BLaER1 (cell line): ENCODE measurements at regions not wholly inside any gene's neighbourhood (a gene's known extent, or its start where the extent isn't known, plus 50 kb on each side); places are given as distances from the start of the nearest gene placed in this dataset.

ENCODE experiments used
- H3K27ac ChIP-seq: shearing (Covaris generic); formaldehyde crosslinking; 2 replicates; pipeline ENCODE4 v1.8.1; 2022
- H3K27me3 ChIP-seq: shearing (Covaris generic); formaldehyde crosslinking; 2 replicates; pipeline ENCODE4 v1.8.1; 2022
- H3K36me3 ChIP-seq: shearing (Covaris generic); formaldehyde crosslinking; 2 replicates; pipeline ENCODE4 v1.8.1; 2022
- H3K4me1 ChIP-seq: shearing (Covaris generic); formaldehyde crosslinking; 2 replicates; pipeline ENCODE4 v1.8.1; 2022
- H3K4me2 ChIP-seq: shearing (Covaris generic); formaldehyde crosslinking; 2 replicates; pipeline ENCODE4 v1.8.1; 2022
- H3K4me3 ChIP-seq: shearing (Covaris generic); formaldehyde crosslinking; 2 replicates; pipeline ENCODE4 v1.8.1; 2022
- H3K9ac ChIP-seq: shearing (Covaris generic); formaldehyde crosslinking; 2 replicates; pipeline ENCODE4 v1.8.1; 2022
- H3K9me3 ChIP-seq: shearing (Covaris generic); formaldehyde crosslinking; 2 replicates; pipeline ENCODE4 v1.8.1; 2022
- H4K20me1 ChIP-seq: shearing (Covaris generic); formaldehyde crosslinking; 2 replicates; pipeline ENCODE4 v1.8.1; 2022
- Cebpa-rat ChIP-seq: shearing (Covaris generic); IDR thresholded peaks from 2 replicates; pipeline ENCODE4 v1.8.1; 2022

GRCh38 chr11:116309446-116309845 lies 463.3 kb downstream of the BUD13 start:
- no peak overlapping the region for H3K9ac ChIP-seq
- no peaks in the 10 kb centered on the region for H4K20me1 ChIP-seq
- H3K4me2 ChIP-seq = peak overlapping the region; percentile 22; the same call in 1 of the 2 replicates
- H3K4me1 ChIP-seq = peaks cover 34% of the 10 kb centered on the region
- TF ChIP-seq Cebpa-rat = no peak
- H3K9me3 ChIP-seq = no peaks in the 10 kb centered on the region
- no peak overlapping the region for H3K4me3 ChIP-seq
- H3K27ac ChIP-seq = no peak overlapping the region
- H3K36me3 ChIP-seq = no peaks in the 10 kb centered on the region
- no peaks in the 10 kb centered on the region for H3K27me3 ChIP-seq

GRCh38 chr11:116302756-116303155 lies 470.0 kb downstream of the BUD13 start:
- Histone ChIP-seq H3K4me1 (no peaks in the 10 kb centered on the region), H3K27ac (no peak overlapping the region), H3K27me3 (no peaks in the 10 kb centered on the region), H3K9ac (no peak overlapping the region), H3K36me3 (no peaks in the 10 kb centered on the region), H3K9me3 (no peaks in the 10 kb centered on the region), H3K4me3 (no peak overlapping the region), H4K20me1 (no peaks in the 10 kb centered on the region), H3K4me2 (no peak overlapping the region)
- TF ChIP-seq Cebpa-rat = no peak

- H3K27ac ChIP-seq = no peak overlapping the region
- no peak overlapping the region for H3K4me3 ChIP-seq
- no peaks in the 10 kb centered on the region for H3K36me3 ChIP-seq
- H3K9me3 ChIP-seq = no peaks in the 10 kb centered on the region
- H3K4me2 ChIP-seq = no peak overlapping the region
- no peaks in the 10 kb centered on the region for H4K20me1 ChIP-seq
- no peak for TF ChIP-seq Cebpa-rat
- no peaks in the 10 kb centered on the region for H3K27me3 ChIP-seq
- no peaks in the 10 kb centered on the region for H3K4me1 ChIP-seq
- no peak overlapping the region for H3K9ac ChIP-seq
Measured at GRCh38 chr11:116301141-116301540, 471.6 kb downstream of the BUD13 start.

GRCh38 chr11:116300232-116300631 lies 472.6 kb downstream of the BUD13 start:
- no peak for TF ChIP-seq Cebpa-rat
- Histone ChIP-seq H3K4me2 (no peak overlapping the region), H3K27ac (no peak overlapping the region), H3K4me3 (no peak overlapping the region), H3K9ac (no peak overlapping the region), H3K4me1 (no peaks in the 10 kb centered on the region), H3K9me3 (no peaks in the 10 kb centered on the region), H3K36me3 (no peaks in the 10 kb centered on the region), H3K27me3 (no peaks in the 10 kb centered on the region), H4K20me1 (no peaks in the 10 kb centered on the region)

GRCh38 chr11:116294630-116295029 lies 478.2 kb downstream of the BUD13 start:
- Histone ChIP-seq H4K20me1 (no peaks in the 10 kb centered on the region), H3K9me3 (peaks cover 8% of the 10 kb centered on the region; the same call in 1 of the 2 replicates), H3K4me1 (no peaks in the 10 kb centered on the region), H3K9ac (no peak overlapping the region), H3K4me3 (no peak overlapping the region), H3K27me3 (no peaks in the 10 kb centered on the region), H3K27ac (no peak overlapping the region), H3K4me2 (no peak overlapping the region), H3K36me3 (no peaks in the 10 kb centered on the region)
- TF ChIP-seq Cebpa-rat = no peak

GRCh38 chr11:116287866-116288265 lies 484.9 kb downstream of the BUD13 start:
- Histone ChIP-seq H3K9me3 (peaks cover 16% of the 10 kb centered on the region), H3K4me3 (no peak overlapping the region), H3K36me3 (no peaks in the 10 kb centered on the region), H3K4me2 (no peak overlapping the region), H3K27ac (no peak overlapping the region), H3K4me1 (no peaks in the 10 kb centered on the region), H4K20me1 (no peaks in the 10 kb centered on the region), H3K27me3 (no peaks in the 10 kb centered on the region), H3K9ac (no peak overlapping the region)
- TF ChIP-seq Cebpa-rat = no peak

GRCh38 chr11:116285026-116285425 lies 487.8 kb downstream of the BUD13 start:
- H3K4me2 ChIP-seq = no peak overlapping the region
- H3K9me3 ChIP-seq = peaks cover 13% of the 10 kb centered on the region
- TF ChIP-seq Cebpa-rat = no peak
- H3K4me1 ChIP-seq = no peaks in the 10 kb centered on the region
- no peaks in the 10 kb centered on the region for H3K36me3 ChIP-seq
- no peaks in the 10 kb centered on the region for H4K20me1 ChIP-seq
- no peak overlapping the region for H3K4me3 ChIP-seq
- no peaks in the 10 kb centered on the region for H3K27me3 ChIP-seq
- no peak overlapping the region for H3K27ac ChIP-seq
- no peak overlapping the region for H3K9ac ChIP-seq

- H3K27ac ChIP-seq = no peak overlapping the region
- no peak for TF ChIP-seq Cebpa-rat
- no peaks in the 10 kb centered on the region for H4K20me1 ChIP-seq
- no peaks in the 10 kb centered on the region for H3K9me3 ChIP-seq
- no peaks in the 10 kb centered on the region for H3K4me1 ChIP-seq
- no peaks in the 10 kb centered on the region for H3K36me3 ChIP-seq
- no peak overlapping the region for H3K9ac ChIP-seq
- no peak overlapping the region for H3K4me2 ChIP-seq
- H3K27me3 ChIP-seq = no peaks in the 10 kb centered on the region
- no peak overlapping the region for H3K4me3 ChIP-seq
Measured at GRCh38 chr11:116283300-116283699, 489.5 kb downstream of the BUD13 start.

- TF ChIP-seq Cebpa-rat = no peak
- Histone ChIP-seq H3K36me3 (no peaks in the 10 kb centered on the region), H3K4me2 (no peak overlapping the region), H3K27me3 (no peaks in the 10 kb centered on the region), H3K4me3 (no peak overlapping the region), H4K20me1 (no peaks in the 10 kb centered on the region), H3K4me1 (no peaks in the 10 kb centered on the region), H3K9ac (no peak overlapping the region), H3K27ac (no peak overlapping the region), H3K9me3 (no peaks in the 10 kb centered on the region)
Measured at GRCh38 chr11:116282481-116282880, 490.3 kb downstream of the BUD13 start.

- no peak overlapping the region for H3K4me3 ChIP-seq
- TF ChIP-seq Cebpa-rat = no peak
- no peaks in the 10 kb centered on the region for H3K36me3 ChIP-seq
- H3K9me3 ChIP-seq = no peaks in the 10 kb centered on the region
- no peaks in the 10 kb centered on the region for H3K4me1 ChIP-seq
- H3K9ac ChIP-seq = no peak overlapping the region
- no peak overlapping the region for H3K27ac ChIP-seq
- H3K27me3 ChIP-seq = no peaks in the 10 kb centered on the region
- no peak overlapping the region for H3K4me2 ChIP-seq
- H4K20me1 ChIP-seq = no peaks in the 10 kb centered on the region
Measured at GRCh38 chr11:116281173-116282160, 491.3 kb downstream of the BUD13 start.
